HG02840 (cell line): ENCODE measurements at regions not wholly inside any gene's neighbourhood (a gene's known extent, or its start where the extent isn't known, plus 50 kb on each side); places are given as distances from the start of the nearest gene placed in this dataset.
"Not testable (repeated sequence)": the region's sequence is repeated elsewhere in the genome, so short reads cannot be mapped to it uniquely, and the experiment has no call there.

Experiments used
- ATAC-seq: cut with Tn5 transposase; IDR thresholded peaks from one replicate; pipeline ENCODE4 v1.9.1; 2021; ENCODE audit warnings: mild to moderate bottlenecking, moderate library complexity, moderate number of reproducible peaks; ENCODE audit not compliant: unreplicated experiment, low FRiP score

- no peak for ATAC-seq
Observed at GRCh38 chr1:121517586-121518230, 332.9 kb downstream of the SRGAP2C start.

GRCh38 chr1:121518726-121519041 is 333.9 kb downstream of the SRGAP2C start:
- no peak for ATAC-seq

GRCh38 chr1:121519042-121519755 is 334.4 kb downstream of the SRGAP2C start:
- no peak for ATAC-seq

GRCh38 chr1:121519756-121520286 is 335.0 kb downstream of the SRGAP2C start:
- not testable (repeated sequence) for ATAC-seq

GRCh38 chr1:121522061-121522759 is 337.4 kb downstream of the SRGAP2C start:
- no peak for ATAC-seq

GRCh38 chr1:121523112-121523511 is 338.3 kb downstream of the SRGAP2C start:
- ATAC-seq = not testable (repeated sequence)

GRCh38 chr1:121525355-121525754 is 340.6 kb downstream of the SRGAP2C start:
- no peak for ATAC-seq

- ATAC-seq = not testable (repeated sequence)
Observed at GRCh38 chr1:121528958-121529357, 344.2 kb downstream of the SRGAP2C start.

GRCh38 chr1:121530026-121530425 is 345.3 kb downstream of the SRGAP2C start:
- not testable (repeated sequence) for ATAC-seq

- not testable (repeated sequence) for ATAC-seq
Observed at GRCh38 chr1:121531747-121532146, 347.0 kb downstream of the SRGAP2C start.

GRCh38 chr1:121538148-121538547 is 353.4 kb downstream of the SRGAP2C start:
- not testable (repeated sequence) for ATAC-seq

GRCh38 chr1:121538943-121539575 is 354.3 kb downstream of the SRGAP2C start:
- no peak for ATAC-seq

GRCh38 chr1:121543988-121544387 is 359.2 kb downstream of the SRGAP2C start:
- ATAC-seq = not testable (repeated sequence)

- ATAC-seq = no peak
Observed at GRCh38 chr1:121544500-121544899, 359.7 kb downstream of the SRGAP2C start.

- not testable (repeated sequence) for ATAC-seq
Observed at GRCh38 chr1:121545899-121546298, 361.1 kb downstream of the SRGAP2C start.

GRCh38 chr1:121546830-121547591 is 362.2 kb downstream of the SRGAP2C start:
- ATAC-seq = no peak

- ATAC-seq = not testable (repeated sequence)
Observed at GRCh38 chr1:121547726-121548125, 363.0 kb downstream of the SRGAP2C start.

- ATAC-seq = not testable (repeated sequence)
Observed at GRCh38 chr1:121550817-121551216, 366.0 kb downstream of the SRGAP2C start.

- not testable (repeated sequence) for ATAC-seq
Observed at GRCh38 chr1:121551491-121551890, 366.7 kb downstream of the SRGAP2C start.

- ATAC-seq = not testable (repeated sequence)
Observed at GRCh38 chr1:121556560-121556959, 371.8 kb downstream of the SRGAP2C start.
